GM23338 (cell line): ENCODE measurements at regions not wholly inside any gene's neighbourhood (a gene's known extent, or its start where the extent isn't known, plus 50 kb on each side); places are given as distances from the start of the nearest gene placed in this dataset.

ENCODE experiments used
- ATAC-seq: fragments of 200-7000 bp; cut with Tn5 transposase; 3 replicates; pipeline ENCODE4 v1.9.1; 2020
- DNase-seq: peaks from one replicate; pipeline ENCODE4 v3.0.0-alpha.2; 2015; ENCODE audit warnings: low spot score
- H2AFZ ChIP-seq: fragments of 200-600 bp; sonication (generic); 2 replicates; pipeline ENCODE4 v1.8.0; 2016; ENCODE audit warnings: antibody characterized with exemption, mild to moderate bottlenecking, moderate library complexity
- H3F3A ChIP-seq: fragments of 200-600 bp; sonication (generic); replicated peaks from 2 replicates; pipeline ENCODE4 v1.8.0; 2017; ENCODE audit warnings: antibody characterized with exemption, mixed run types, low read depth
- H3K27ac ChIP-seq: fragments of 200-600 bp; sonication (generic); 2 replicates; pipeline ENCODE4 v1.6.1; 2016; ENCODE audit warnings: low read depth
- H3K27me3 ChIP-seq: fragments of 200-600 bp; sonication (generic); 2 replicates; pipeline ENCODE4 v1.8.0; 2016; ENCODE audit warnings: mild to moderate bottlenecking, mixed run types, moderate library complexity; ENCODE audit not compliant: insufficient read depth
- H3K36me3 ChIP-seq: fragments of 200-600 bp; sonication (generic); 2 replicates; pipeline ENCODE4 v1.8.0; 2016; ENCODE audit warnings: mild to moderate bottlenecking; ENCODE audit not compliant: insufficient read depth
- H3K4me1 ChIP-seq: fragments of 200-600 bp; sonication (generic); 2 replicates; pipeline ENCODE4 v1.8.0; 2016; ENCODE audit warnings: mild to moderate bottlenecking, moderate library complexity; ENCODE audit not compliant: insufficient read depth
- H3K4me2 ChIP-seq: fragments of 200-600 bp; sonication (generic); 2 replicates; pipeline ENCODE4 v1.7.1; 2017; ENCODE audit warnings: mixed run types
- H3K4me3 ChIP-seq: fragments of 200-600 bp; sonication (generic); 2 replicates; pipeline ENCODE4 v1.6.1; 2016; ENCODE audit warnings: mixed run types
- H3K79me2 ChIP-seq: fragments of 200-600 bp; sonication (generic); replicated peaks from 2 replicates; pipeline ENCODE4 v1.8.0; 2017; ENCODE audit warnings: mild to moderate bottlenecking; ENCODE audit not compliant: insufficient read depth
- H3K9me2 ChIP-seq: fragments of 200-600 bp; sonication (generic); 2 replicates; pipeline ENCODE4 v1.8.0; 2017; ENCODE audit not compliant: insufficient read depth
- H4K20me1 ChIP-seq: fragments of 200-600 bp; sonication (generic); replicated peaks from 2 replicates; pipeline ENCODE4 v1.8.0; 2017; ENCODE audit warnings: mild to moderate bottlenecking; ENCODE audit not compliant: insufficient read depth
- H3K27ac Mint-ChIP-seq: 2 replicates; pipeline ENCODE4 v1.8.0; 2020; ENCODE audit warnings: inconsistent platforms, mild to moderate bottlenecking, moderate library complexity, mixed read lengths
- H3K27me3 Mint-ChIP-seq: 3 replicates; pipeline ENCODE4 v1.8.0; 2022; ENCODE audit warnings: low read depth, mild to moderate bottlenecking, moderate library complexity, mixed read lengths, inconsistent platforms; ENCODE audit not compliant: insufficient read depth, poor library complexity
- H3K36me3 Mint-ChIP-seq: 3 replicates; pipeline ENCODE4 v1.8.0; 2021; ENCODE audit warnings: low read depth, mild to moderate bottlenecking, inconsistent platforms, moderate library complexity, mixed read lengths
- H3K4me1 Mint-ChIP-seq: 3 replicates; pipeline ENCODE4 v1.8.0; 2020; ENCODE audit warnings: mild to moderate bottlenecking, inconsistent platforms, mixed read lengths
- H3K4me3 Mint-ChIP-seq: 3 replicates; pipeline ENCODE4 v1.8.0; 2021; ENCODE audit warnings: moderate library complexity, mild to moderate bottlenecking, inconsistent platforms, mixed read lengths
- H3K9me3 Mint-ChIP-seq: 3 replicates; pipeline ENCODE4 v1.8.0; 2020; ENCODE audit warnings: moderate library complexity, mild to moderate bottlenecking, inconsistent platforms, mixed read lengths
- CREB1 ChIP-seq: fragments of 250-450 bp; sonication (Bioruptor Pico); IDR thresholded peaks from 2 replicates; pipeline ENCODE4 v1.5.0; 2020; ENCODE audit warnings: low read depth, mild to moderate bottlenecking, moderate library complexity
- CTCF ChIP-seq, 2 experiments: fragments of 200-600 bp in 1 of 2; sonication (generic) in 1 of 2; conservative IDR thresholded peaks; 2 replicates each; pipeline versions ENCODE4 v1.5.1 to v1.6.1; 2016 to 2017; ENCODE audit warnings: antibody characterized with exemption in 2 of 2, low read depth in 2 of 2, mild to moderate bottlenecking in 2 of 2, moderate library complexity in 1 of 2
- ETS1 ChIP-seq: IDR thresholded peaks from 2 replicates; pipeline ENCODE4 v1.6.1; 2016; ENCODE audit warnings: antibody characterized with exemption
- EZH2phosphoT487 ChIP-seq: fragments of 200-600 bp; sonication (generic); IDR thresholded peaks from one replicate; pipeline ENCODE4 v1.8.1; 2018; ENCODE audit warnings: antibody characterized with exemption; ENCODE audit not compliant: unreplicated experiment
- NANOG ChIP-seq: IDR thresholded peaks from 2 replicates; pipeline ENCODE4 v1.6.1; 2016; ENCODE audit warnings: antibody characterized with exemption, borderline replicate concordance
- POLR2AphosphoS5 ChIP-seq: IDR thresholded peaks from 2 replicates; pipeline ENCODE4 v1.6.1; 2016; ENCODE audit warnings: antibody characterized with exemption, low read depth
- REST ChIP-seq: IDR thresholded peaks from one replicate; pipeline ENCODE4 v1.6.1; 2018; ENCODE audit warnings: antibody characterized with exemption; ENCODE audit not compliant: unreplicated experiment
- ZNF331 ChIP-seq: fragments of 250-450 bp; sonication (Bioruptor Pico); IDR thresholded peaks from 2 replicates; pipeline ENCODE4 v1.5.0; 2020; ENCODE audit warnings: low read depth, mild to moderate bottlenecking, moderate library complexity

- peaks cover 3% of the 10 kb centered on the region for H3K4me1 ChIP-seq
- peaks cover 41% of the 10 kb centered on the region for H3K27me3 Mint-ChIP-seq
- TF ChIP-seq ZNF331 (no peak), ETS1 (no peak), REST (no peak), CTCF (conservative IDR thresholded peaks at IDR 0.05; ENCODE audit: low read depth in 2 of 2) (no peak), POLR2AphosphoS5 (no peak), CREB1 (CRISPR knock-in tag) (no peak), NANOG (no peak)
- no peak overlapping the region for H3K4me3 ChIP-seq
- H3F3A ChIP-seq: no peaks in the 10 kb centered on the region
- no peaks in the 10 kb centered on the region; the same call in 1 of the 2 replicates for H4K20me1 ChIP-seq
- no peak overlapping the region for H3K4me3 Mint-ChIP-seq
- DNase-seq (no peak), ATAC-seq (no peak)
- no peaks in the 10 kb centered on the region for H3K36me3 Mint-ChIP-seq
- peaks cover 41% of the 10 kb centered on the region for H3K27me3 ChIP-seq
- H3K27ac ChIP-seq: no peak overlapping the region
- no peak overlapping the region for H3K27ac Mint-ChIP-seq
- no peaks in the 10 kb centered on the region; the same call in 2 of the 3 replicates for H3K9me3 Mint-ChIP-seq
- H3K9me2 ChIP-seq: no peaks in the 10 kb centered on the region
- peaks cover 19% of the 10 kb centered on the region for H3K4me1 Mint-ChIP-seq
- no peaks in the 10 kb centered on the region for H3K79me2 ChIP-seq
- H2AFZ ChIP-seq: no peak overlapping the region
- no peaks in the 10 kb centered on the region for H3K36me3 ChIP-seq
- no peak overlapping the region for H3K4me2 ChIP-seq
Observed at GRCh38 chr15:77821959-77822256, 189.2 kb upstream of the LINGO1 start.

- Histone ChIP-seq H3K4me1 (peaks cover 3% of the 10 kb centered on the region), H3K9me2 (no peaks in the 10 kb centered on the region), H3K27me3 (peaks cover 44% of the 10 kb centered on the region), H3K27ac (no peak overlapping the region), H2AFZ (no peak overlapping the region), H4K20me1 (no peaks in the 10 kb centered on the region; the same call in 1 of the 2 replicates), H3K79me2 (no peaks in the 10 kb centered on the region), H3K36me3 (no peaks in the 10 kb centered on the region), H3K4me3 (no peak overlapping the region), H3F3A (no peaks in the 10 kb centered on the region), H3K4me2 (no peak overlapping the region; the same call in 1 of the 2 replicates)
- H3K27me3 Mint-ChIP-seq: peaks cover 41% of the 10 kb centered on the region
- no peak overlapping the region; the same call in 2 of the 3 replicates for H3K4me3 Mint-ChIP-seq
- TF ChIP-seq EZH2phosphoT487 (no peak), ZNF331 (no peak), NANOG (no peak), ETS1 (no peak), CTCF (conservative IDR thresholded peaks at IDR 0.05; ENCODE audit: low read depth in 2 of 2) (peak; percentile 76 to 95)
- peaks cover 23% of the 10 kb centered on the region for H3K4me1 Mint-ChIP-seq
- no peaks in the 10 kb centered on the region; the same call in 2 of the 3 replicates for H3K9me3 Mint-ChIP-seq
- H3K36me3 Mint-ChIP-seq: no peaks in the 10 kb centered on the region
- H3K27ac Mint-ChIP-seq: no peak overlapping the region
- ATAC-seq (peak; percentile 67), DNase-seq (peak; percentile 84)
Observed at GRCh38 chr15:77821188-77821958, 188.7 kb upstream of the LINGO1 start.
